HG03354 (cell line): ENCODE measurements at regions not wholly inside any gene's neighbourhood (a gene's known extent, or its start where the extent isn't known, plus 50 kb on each side); places are given as distances from the start of the nearest gene placed in this dataset.
"Not testable (repeated sequence)": the region's sequence is repeated elsewhere in the genome, so short reads cannot be mapped to it uniquely, and the experiment has no call there.

ENCODE experiments used
- ATAC-seq: cut with Tn5 transposase; IDR thresholded peaks from one replicate; pipeline ENCODE4 v1.9.1; 2021; ENCODE audit warnings: mild to moderate bottlenecking; ENCODE audit not compliant: unreplicated experiment, poor library complexity, severe bottlenecking

GRCh38 chr18:64403784-64404503 lies 255.1 kb upstream of the LINC00305 start:
- no peak for ATAC-seq

- no peak for ATAC-seq
These were observed 253.7 kb upstream of the LINC00305 start for GRCh38 chr18:64402636-64403035.

- ATAC-seq = no peak
These were observed 252.6 kb upstream of the LINC00305 start for GRCh38 chr18:64401268-64402060.

GRCh38 chr18:64399566-64399965 lies 250.7 kb upstream of the LINC00305 start:
- ATAC-seq = no peak

GRCh38 chr18:64398320-64398719 lies 249.4 kb upstream of the LINC00305 start:
- ATAC-seq = no peak

GRCh38 chr18:64392202-64392601 lies 243.3 kb upstream of the LINC00305 start:
- no peak for ATAC-seq

- no peak for ATAC-seq
These were observed 235.2 kb upstream of the LINC00305 start for GRCh38 chr18:64384101-64384500.

- peak; percentile 96 for ATAC-seq
These were observed 231.2 kb upstream of the LINC00305 start for GRCh38 chr18:64380117-64380516.

GRCh38 chr18:64379662-64380061 lies 230.8 kb upstream of the LINC00305 start:
- ATAC-seq = peak; percentile 44

- no peak for ATAC-seq
These were observed 228.6 kb upstream of the LINC00305 start for GRCh38 chr18:64377446-64377845.

- ATAC-seq = no peak
These were observed 224.0 kb upstream of the LINC00305 start for GRCh38 chr18:64372850-64373249.

- ATAC-seq = not testable (repeated sequence)
These were observed 221.0 kb upstream of the LINC00305 start for GRCh38 chr18:64369830-64370440.

- ATAC-seq = no peak
These were observed 216.2 kb upstream of the LINC00305 start for GRCh38 chr18:64365106-64365505.

GRCh38 chr18:64337673-64338072 lies 188.8 kb upstream of the LINC00305 start:
- no peak for ATAC-seq

GRCh38 chr18:64337018-64337417 lies 188.1 kb upstream of the LINC00305 start:
- ATAC-seq = no peak

- ATAC-seq = no peak
These were observed 185.9 kb upstream of the LINC00305 start for GRCh38 chr18:64334748-64335147.

GRCh38 chr18:64333584-64333983 lies 184.7 kb upstream of the LINC00305 start:
- no peak for ATAC-seq

GRCh38 chr18:64332835-64333234 lies 183.9 kb upstream of the LINC00305 start:
- ATAC-seq = no peak

- no peak for ATAC-seq
These were observed 182.5 kb upstream of the LINC00305 start for GRCh38 chr18:64331419-64331818.

GRCh38 chr18:64330931-64331330 lies 182.0 kb upstream of the LINC00305 start:
- ATAC-seq = no peak

GRCh38 chr18:64330161-64330560 lies 181.3 kb upstream of the LINC00305 start:
- ATAC-seq = peak; percentile 48
